SU-DHL-6 (cell line): ENCODE measurements at regions not wholly inside any gene's neighbourhood (a gene's known extent, or its start where the extent isn't known, plus 50 kb on each side); places are given as distances from the start of the nearest gene placed in this dataset.

Experiments used
- H2AFZ ChIP-seq: fragments of 200-600 bp; sonication (generic); 2 replicates; pipeline ENCODE4 v1.6.1; 2014; ENCODE audit warnings: low read depth, mild to moderate bottlenecking, moderate library complexity, mixed read lengths, antibody characterized with exemption, low read length; ENCODE audit not compliant: severe bottlenecking
- H3F3A ChIP-seq: fragments of 200-600 bp; shearing (Covaris generic); 2 replicates; pipeline ENCODE4 v1.6.0; 2016; ENCODE audit warnings: antibody characterized with exemption, mild to moderate bottlenecking; ENCODE audit not compliant: insufficient read depth
- H3K27ac ChIP-seq: fragments of 200-600 bp; sonication (generic); 2 replicates; pipeline ENCODE4 v1.5.1; 2016; ENCODE audit warnings: low read depth, mild to moderate bottlenecking, low read length, moderate library complexity, mixed read lengths
- H3K27me3 ChIP-seq: fragments of 200-600 bp; sonication (generic), shearing (Covaris generic); 2 replicates; pipeline ENCODE4 v1.6.0; 2014; ENCODE audit warnings: mild to moderate bottlenecking, low read length
- H3K36me3 ChIP-seq: fragments of 200-600 bp; sonication (generic); 2 replicates; pipeline ENCODE4 v1.6.1; 2014; ENCODE audit warnings: mild to moderate bottlenecking, low read length, mixed read lengths
- H3K4me2 ChIP-seq: fragments of 300-600, 200-600 bp; shearing (Covaris generic), sonication (generic); 2 replicates; pipeline ENCODE4 v1.6.0; 2014; ENCODE audit warnings: low read length, low read depth, mild to moderate bottlenecking; ENCODE audit not compliant: poor library complexity, severe bottlenecking
- H3K4me3 ChIP-seq: fragments of 200-600 bp; sonication (generic); 2 replicates; pipeline ENCODE4 v1.5.1; 2014; ENCODE audit warnings: antibody characterized with exemption, low read length, mild to moderate bottlenecking, mixed read lengths; ENCODE audit not compliant: insufficient read depth, poor library complexity, severe bottlenecking
- H3K79me2 ChIP-seq: fragments of 200-600 bp; sonication (generic); 2 replicates; pipeline ENCODE4 v1.6.1; 2014; ENCODE audit warnings: mild to moderate bottlenecking, low read length, moderate library complexity; ENCODE audit not compliant: insufficient read depth
- H3K9ac ChIP-seq: fragments of 200-600 bp; sonication (generic); 2 replicates; pipeline ENCODE4 v1.7.0; 2014; ENCODE audit warnings: mild to moderate bottlenecking, low read length
- H3K9me2 ChIP-seq: fragments of 200-600 bp; sonication (generic); replicated peaks from 2 replicates; pipeline ENCODE4 v1.6.1; 2014; ENCODE audit warnings: low read length; ENCODE audit not compliant: insufficient read depth
- H3K9me3 ChIP-seq: fragments of 200-600 bp; sonication (generic); 2 replicates; pipeline ENCODE4 v1.6.1; 2014; ENCODE audit warnings: low read length, mixed read lengths; ENCODE audit not compliant: insufficient read depth
- H4K20me1 ChIP-seq: fragments of 200-600 bp; sonication (generic); 2 replicates; pipeline ENCODE4 v1.6.1; 2014; ENCODE audit warnings: low read depth, mild to moderate bottlenecking, antibody characterized with exemption, low read length, moderate library complexity, mixed read lengths
- CTCF ChIP-seq: fragments of 200-600 bp; sonication (generic); IDR thresholded peaks from one replicate; pipeline ENCODE4 v1.5.1; 2017; ENCODE audit warnings: antibody characterized with exemption, mild to moderate bottlenecking, low read length, moderate library complexity; ENCODE audit not compliant: insufficient read depth, poor library complexity, severe bottlenecking
- EZH2phosphoT487 ChIP-seq: fragments of 200-600 bp; sonication (generic), shearing (Covaris generic); conservative IDR thresholded peaks from 2 replicates; pipeline ENCODE4 v1.6.1; 2018; ENCODE audit warnings: mild to moderate bottlenecking, antibody characterized with exemption, low read length, moderate library complexity, mixed read lengths

- Histone ChIP-seq H3K4me3 (no peak overlapping the region), H2AFZ (no peak overlapping the region), H3F3A (no peaks in the 10 kb centered on the region), H3K9me3 (no peaks in the 10 kb centered on the region; the same call in none of the 2 replicates), H3K36me3 (no peaks in the 10 kb centered on the region), H3K4me2 (no peak overlapping the region), H3K27ac (no peak overlapping the region), H3K9me2 (no peaks in the 10 kb centered on the region), H3K9ac (no peak overlapping the region), H3K27me3 (no peaks in the 10 kb centered on the region), H3K79me2 (no peaks in the 10 kb centered on the region), H4K20me1 (no peaks in the 10 kb centered on the region)
- TF ChIP-seq EZH2phosphoT487: no peak
- TF ChIP-seq CTCF: no peak
Observed at GRCh38 chr5:44665101-44665701, 143.5 kb upstream of the MRPS30 start.

- Histone ChIP-seq H3K79me2 (no peaks in the 10 kb centered on the region), H3K9ac (no peak overlapping the region), H3K4me2 (no peak overlapping the region), H3K27me3 (no peaks in the 10 kb centered on the region), H3F3A (no peaks in the 10 kb centered on the region), H3K9me2 (no peaks in the 10 kb centered on the region), H4K20me1 (no peaks in the 10 kb centered on the region), H3K27ac (no peak overlapping the region), H3K4me3 (no peak overlapping the region), H3K36me3 (no peaks in the 10 kb centered on the region), H3K9me3 (no peaks in the 10 kb centered on the region; the same call in none of the 2 replicates), H2AFZ (no peak overlapping the region)
- TF ChIP-seq EZH2phosphoT487 (no peak), CTCF (no peak)
Observed at GRCh38 chr5:44664711-44665100, 144.0 kb upstream of the MRPS30 start.

- Histone ChIP-seq H2AFZ (no peak overlapping the region), H3K27ac (no peak overlapping the region), H3F3A (no peaks in the 10 kb centered on the region), H3K27me3 (no peaks in the 10 kb centered on the region), H3K9me2 (no peaks in the 10 kb centered on the region), H3K36me3 (no peaks in the 10 kb centered on the region), H4K20me1 (no peaks in the 10 kb centered on the region), H3K4me3 (no peak overlapping the region), H3K4me2 (no peak overlapping the region), H3K9me3 (no peaks in the 10 kb centered on the region; the same call in none of the 2 replicates), H3K9ac (no peak overlapping the region), H3K79me2 (no peaks in the 10 kb centered on the region)
- TF ChIP-seq EZH2phosphoT487 (no peak), CTCF (no peak)
Observed at GRCh38 chr5:44663991-44664710, 144.6 kb upstream of the MRPS30 start.
